ENCODE measurements at regions not wholly inside any gene's neighbourhood (a gene's known extent, or its start where the extent isn't known, plus 50 kb on each side); places are given as distances from the start of the nearest gene placed in this dataset.
"Not testable (repeated sequence)": the region's sequence is repeated elsewhere in the genome, so short reads cannot be mapped to it uniquely, and the experiment has no call there.

DNA sequence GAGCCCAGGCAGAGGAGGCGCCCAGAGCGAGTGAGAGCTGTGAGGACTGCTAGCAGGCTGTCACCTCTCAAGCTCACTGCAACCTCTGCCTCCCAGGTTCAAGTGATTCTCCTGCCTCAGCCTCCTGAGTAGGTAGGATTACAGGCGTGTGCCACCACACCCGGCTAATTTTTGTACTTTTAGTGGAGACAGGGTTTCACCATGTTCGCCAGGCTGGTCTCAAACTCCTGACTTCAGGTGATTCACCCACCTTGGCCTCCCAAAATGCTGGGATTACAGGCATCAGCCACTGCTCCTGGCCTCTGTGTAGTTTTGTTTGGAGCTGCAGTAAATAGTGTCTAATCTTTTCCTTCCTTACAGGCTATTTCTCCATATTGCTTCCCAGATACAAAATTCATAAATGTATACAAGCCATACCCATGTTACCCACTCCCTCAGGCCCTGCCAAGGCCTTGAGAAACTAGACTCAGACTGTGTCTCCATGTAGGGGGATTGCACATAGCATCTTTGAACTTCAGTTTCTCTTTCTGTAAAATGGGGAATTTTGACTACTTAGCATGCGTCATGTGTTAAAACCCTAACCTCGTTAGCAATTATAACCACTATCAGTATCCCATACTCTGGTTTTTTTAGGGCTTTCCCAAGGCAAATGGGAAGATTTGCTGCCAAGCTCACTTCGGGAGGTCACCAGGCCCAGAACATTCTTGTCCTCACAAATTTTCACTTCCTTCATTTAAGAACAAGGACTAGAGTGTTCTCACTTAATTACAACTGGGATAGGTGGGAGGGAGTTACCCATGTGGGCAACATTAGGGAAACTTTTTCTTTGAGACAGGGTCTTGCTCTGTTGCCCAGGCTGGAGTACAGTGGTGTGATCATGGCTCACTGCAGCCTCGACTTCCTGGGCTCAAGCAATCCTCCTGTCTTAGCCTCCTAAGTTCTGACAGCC, 67.3 kb upstream of the DDR1 start:
- intact Hi-C loops (cut with micrococcal nuclease), result loop anchor here (1.0 to 10.0 kb wide), 4 partner anchors 29 to 758 kb away; partner anchors contain the start of genes FLOT1, LTA and TNF
- peak; percentile 74 for DNase-seq
- Mint-ChIP-seq H3K9me3 (peaks cover 9% of the 10 kb centered on the region), H3K4me1 (peaks cover 73% of the 10 kb centered on the region), H3K36me3 (ENCODE audit: low read depth) (peaks cover 61% of the 10 kb centered on the region), H3K27me3 (no peaks in the 10 kb centered on the region), H3K4me3 (peak overlapping the region; percentile 70), H3K27ac (peak overlapping the region; percentile 97)

DNA sequence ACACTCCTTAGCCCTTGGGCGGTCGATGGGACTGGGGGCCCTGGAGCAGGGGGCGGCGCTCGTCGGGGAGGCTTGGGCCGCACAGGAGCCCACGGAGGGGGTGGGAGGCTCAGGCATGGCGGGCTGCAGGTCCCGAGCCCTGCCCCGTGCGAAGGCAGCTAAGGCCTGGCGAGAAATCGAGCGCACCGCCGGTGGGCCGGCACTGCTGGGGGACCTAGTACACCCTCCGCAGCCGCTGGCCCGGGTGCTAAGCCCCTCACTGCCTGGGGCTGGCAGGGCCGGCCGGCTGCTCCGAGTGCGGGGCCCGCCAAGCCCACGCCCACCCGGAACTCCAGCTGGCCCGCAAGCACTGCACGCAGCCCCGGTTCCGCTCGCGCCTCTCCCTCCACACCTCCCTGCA, 68.0 kb upstream of the DDR1 start:
- DNase-seq, H3K4me3 Mint-ChIP-seq, H3K27me3 Mint-ChIP-seq, H3K9me3 Mint-ChIP-seq: not testable (repeated sequence)
- Mint-ChIP-seq H3K27ac (peak overlapping the region; percentile 98), H3K4me1 (peaks cover 74% of the 10 kb centered on the region), H3K36me3 (ENCODE audit: low read depth) (peaks cover 60% of the 10 kb centered on the region)
- intact Hi-C loops (cut with micrococcal nuclease), result loop anchor here (10.0 kb wide), 2 partner anchors 321 to 759 kb away; partner anchors contain the start of genes LTA and TNF

DNA sequence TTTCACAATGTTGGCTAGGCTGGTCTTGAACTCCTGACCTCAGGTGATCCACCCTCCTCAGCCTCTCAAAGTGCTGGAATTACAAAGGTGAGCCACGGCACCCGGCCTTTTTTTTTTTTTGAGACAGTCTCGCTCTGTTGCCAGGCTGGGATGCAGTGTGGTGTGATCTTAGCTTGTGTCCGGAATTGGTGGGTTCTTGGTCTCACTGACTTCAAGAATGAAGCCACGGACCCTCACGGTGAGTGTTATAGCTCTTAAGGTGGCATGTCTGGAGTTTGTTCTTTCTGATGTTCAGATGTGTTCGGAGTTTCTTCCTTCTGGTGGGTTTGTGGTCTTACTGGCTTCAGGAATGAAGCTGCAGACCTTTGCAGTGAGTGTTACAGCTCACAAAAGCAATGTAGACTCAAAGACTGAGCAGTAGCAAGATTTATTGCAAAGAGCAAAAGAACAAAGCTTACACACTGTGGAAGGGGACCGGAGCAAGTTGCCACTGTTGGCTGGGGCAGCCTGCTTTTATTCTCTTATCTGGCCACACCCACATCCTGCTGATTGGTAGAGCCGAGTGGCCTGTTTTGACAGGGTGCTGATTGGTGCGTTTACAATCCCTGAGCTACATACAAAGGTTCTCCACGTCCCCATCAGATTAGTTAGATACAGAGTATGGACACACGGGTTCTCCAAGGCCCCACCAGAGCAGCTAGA, 69.1 kb upstream of the DDR1 start:
- H3K27me3 Mint-ChIP-seq, result not testable (repeated sequence)
- peak; percentile 69 for DNase-seq
- Mint-ChIP-seq H3K36me3 (ENCODE audit: low read depth) (peaks cover 64% of the 10 kb centered on the region), H3K4me3 (peak overlapping the region; percentile 67), H3K4me1 (peaks cover 77% of the 10 kb centered on the region), H3K9me3 (peaks cover 13% of the 10 kb centered on the region), H3K27ac (peak overlapping the region; percentile 98)
- intact Hi-C loops (cut with micrococcal nuclease), result loop anchor here (10.0 kb wide), 2 partner anchors 320 to 760 kb away; partner anchors contain the start of genes LTA and TNF

DNA sequence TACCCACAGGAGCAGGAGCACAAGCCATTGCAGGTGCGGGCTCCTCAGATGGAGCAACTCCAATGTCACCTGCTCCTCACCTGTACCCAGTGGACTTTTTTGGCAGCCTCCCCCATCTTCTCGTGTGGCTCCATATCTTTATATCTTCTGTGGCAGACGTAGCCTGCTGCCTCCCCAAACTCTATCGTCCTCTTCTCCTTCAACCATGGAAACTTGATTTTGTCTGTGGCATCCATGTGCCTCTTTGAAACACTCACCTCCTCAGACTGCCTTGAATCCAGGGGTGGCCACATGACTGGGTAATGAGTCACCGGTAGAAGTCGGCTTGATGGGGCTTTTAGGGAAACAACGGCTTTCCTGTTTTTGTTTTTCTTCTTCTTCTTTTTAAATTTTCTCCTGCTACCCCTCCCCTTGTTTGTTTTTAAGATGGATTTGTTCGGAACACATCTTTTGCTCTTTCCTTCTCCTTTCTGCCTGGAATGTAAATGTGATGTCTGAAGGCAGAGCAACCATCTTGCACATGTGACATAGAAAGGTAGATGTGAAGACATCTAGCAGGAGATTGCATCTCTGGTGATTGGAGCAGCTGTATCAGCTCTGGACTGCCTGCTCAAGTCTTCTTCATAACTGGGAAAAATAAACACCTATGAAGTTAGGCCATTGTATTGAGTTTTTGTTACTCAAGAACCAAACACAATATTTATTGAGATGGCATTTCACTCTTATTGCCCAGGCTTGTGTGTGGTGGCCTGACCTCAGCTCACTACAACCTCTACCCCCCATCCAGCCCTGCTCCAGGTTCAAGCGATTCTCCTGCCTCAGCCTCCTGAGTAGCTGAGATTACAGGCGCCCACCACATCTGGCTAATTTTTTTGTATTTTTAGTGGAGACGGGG, 69.9 kb upstream of the DDR1 start:
- Mint-ChIP-seq H3K27ac (peak overlapping the region; percentile 98), H3K4me3 (peak overlapping the region; percentile 67), H3K27me3 (peaks cover 2% of the 10 kb centered on the region), H3K36me3 (ENCODE audit: low read depth) (peaks cover 59% of the 10 kb centered on the region), H3K4me1 (peaks cover 75% of the 10 kb centered on the region), H3K9me3 (peaks cover 13% of the 10 kb centered on the region)
- DNase-seq, result peak; percentile 85
- intact Hi-C loops (cut with micrococcal nuclease), result loop anchor here (1.0 to 10.0 kb wide), 5 partner anchors 77 to 760 kb away; partner anchors contain the start of genes LTA, MRPS18B, PPP1R10 and TNF

DNA sequence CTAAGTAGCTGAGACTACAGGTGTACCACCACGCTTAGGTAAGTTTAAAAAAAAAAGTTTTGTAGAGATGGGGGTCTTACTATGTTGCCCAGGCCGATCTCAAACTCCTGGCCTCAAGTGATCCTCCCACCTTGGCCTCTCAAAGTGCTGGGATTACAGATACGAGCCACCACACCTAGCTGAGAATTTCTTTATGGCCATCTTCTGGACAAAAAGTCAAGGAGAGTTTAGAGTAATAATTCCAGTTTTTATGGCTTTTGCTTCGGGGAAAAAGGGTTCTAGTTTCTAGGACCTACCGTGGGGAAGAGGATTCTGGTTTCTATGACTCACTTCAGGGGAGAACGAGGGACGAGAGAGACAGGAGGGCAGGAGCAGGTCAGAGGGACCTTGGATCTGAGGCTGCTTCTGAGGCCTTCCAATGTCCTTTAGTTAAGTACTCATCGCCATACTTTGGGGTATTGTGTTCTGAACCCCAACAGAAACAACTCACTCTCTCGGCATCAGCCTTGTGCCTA, 69.3 kb upstream of the IER3 start:
- H3K27me3 Mint-ChIP-seq, result peaks cover 2% of the 10 kb centered on the region
- peaks cover 74% of the 10 kb centered on the region for H3K4me1 Mint-ChIP-seq
- H3K9me3 Mint-ChIP-seq, result peaks cover 13% of the 10 kb centered on the region
- H3K4me3 Mint-ChIP-seq, result peak overlapping the region; percentile 67
- no peak for DNase-seq
- intact Hi-C loops (cut with micrococcal nuclease), result loop anchor here (1.0 to 10.0 kb wide), 5 partner anchors 76 to 761 kb away; partner anchors contain the start of genes LTA, MRPS18B, PPP1R10 and TNF
- peak overlapping the region; percentile 98 for H3K27ac Mint-ChIP-seq
- H3K36me3 Mint-ChIP-seq (ENCODE audit: low read depth), result peaks cover 57% of the 10 kb centered on the region

DNA sequence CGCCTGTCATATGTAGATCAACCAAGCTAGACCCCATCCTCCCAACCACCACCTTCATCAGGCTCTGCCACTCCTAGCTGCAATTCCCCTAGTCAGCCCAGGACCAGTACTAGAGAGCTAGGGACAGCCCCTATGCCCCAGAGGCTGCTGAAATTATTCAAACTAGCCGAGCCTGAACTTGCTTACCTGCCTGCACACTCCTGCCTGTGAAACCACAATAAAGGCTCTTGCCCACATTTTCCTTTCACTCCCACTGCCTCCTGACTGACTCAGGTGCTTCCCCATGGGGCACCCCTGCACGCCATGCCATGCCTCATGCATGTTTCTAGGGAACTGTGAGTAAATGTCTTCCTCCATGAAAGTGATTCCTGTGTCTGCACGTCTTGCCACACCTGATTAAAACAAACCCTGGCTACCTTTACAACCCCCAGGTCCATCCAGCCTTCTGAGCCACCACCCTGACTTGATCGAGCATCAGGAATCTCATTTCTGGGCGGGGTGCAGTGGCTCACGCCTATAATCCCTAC, 66.5 kb upstream of the IER3 start:
- Mint-ChIP-seq H3K9me3 (peaks cover 10% of the 10 kb centered on the region), H3K4me1 (peaks cover 66% of the 10 kb centered on the region), H3K4me3 (peak overlapping the region; percentile 70), H3K27ac (peak overlapping the region; percentile 97), H3K27me3 (peaks cover 2% of the 10 kb centered on the region), H3K36me3 (ENCODE audit: low read depth) (peaks cover 60% of the 10 kb centered on the region)
- intact Hi-C loops (cut with micrococcal nuclease), result loop anchor here (1.0 to 10.0 kb wide), 10 partner anchors 8 to 764 kb away; partner anchors contain the start of genes IER3, LTA, MRPS18B and PPP1R10
- DNase-seq, result peak; percentile 84

DNA sequence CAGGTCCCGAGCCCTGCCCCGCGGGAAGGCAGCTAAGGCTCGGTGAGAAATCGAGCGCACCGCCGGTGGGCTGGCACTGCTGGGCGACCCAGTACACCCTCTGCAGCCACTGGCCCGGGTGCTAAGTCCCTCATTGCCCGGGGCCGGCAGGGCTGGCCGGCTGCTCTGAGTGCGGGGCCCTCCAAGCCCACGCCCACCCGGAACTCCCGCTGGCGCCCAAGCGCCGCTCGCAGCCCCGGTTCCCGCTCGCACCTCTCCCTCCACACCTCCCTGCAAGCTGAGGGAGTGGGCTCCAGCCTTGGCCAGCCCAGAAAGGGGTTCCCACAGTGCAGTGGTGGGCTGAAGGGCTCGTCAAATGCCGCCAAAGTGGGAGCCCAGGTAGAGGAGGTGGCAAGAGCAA, 63.2 kb upstream of the IER3 start:
- H3K27ac Mint-ChIP-seq; DNase-seq; intact Hi-C loops (cut with micrococcal nuclease); H3K4me3 Mint-ChIP-seq; H3K27me3 Mint-ChIP-seq: not testable (repeated sequence)
- H3K4me1 Mint-ChIP-seq, result peaks cover 58% of the 10 kb centered on the region
- H3K9me3 Mint-ChIP-seq, result peaks cover 17% of the 10 kb centered on the region
- peaks cover 52% of the 10 kb centered on the region for H3K36me3 Mint-ChIP-seq (ENCODE audit: low read depth)

DNA sequence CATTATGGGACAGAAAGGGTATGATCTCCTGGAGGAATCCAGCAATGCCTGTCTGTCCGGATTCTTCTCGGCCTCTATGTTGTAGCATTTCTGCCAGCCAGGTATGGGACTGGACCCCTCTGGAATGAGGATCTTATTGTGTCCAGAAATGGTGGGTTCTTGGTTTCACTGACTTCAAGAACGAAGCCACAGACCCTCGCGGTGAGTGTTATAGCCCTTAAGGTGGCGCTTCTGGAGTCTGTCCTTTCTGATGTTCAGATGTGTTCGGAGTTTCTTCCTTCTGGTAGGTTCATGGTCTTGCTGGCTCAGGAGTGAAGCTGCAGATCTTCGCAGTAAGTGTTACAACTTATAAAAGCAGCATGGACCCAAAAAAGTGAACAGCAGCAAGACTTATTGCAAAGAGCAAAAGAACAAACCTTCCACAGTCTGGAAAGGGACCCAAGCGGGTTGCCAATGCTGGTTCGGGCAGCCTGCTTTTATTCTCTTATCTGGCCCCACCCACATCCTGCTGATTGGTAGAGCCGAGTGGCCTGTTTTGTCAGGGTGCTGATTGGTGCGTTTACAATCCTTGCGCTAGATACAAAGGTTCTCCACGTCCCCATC, 62.3 kb upstream of the IER3 start:
- DNase-seq, result no peak
- H3K27me3 Mint-ChIP-seq, result peaks cover 2% of the 10 kb centered on the region
- peaks cover 45% of the 10 kb centered on the region for H3K36me3 Mint-ChIP-seq (ENCODE audit: low read depth)
- no peak overlapping the region for H3K27ac Mint-ChIP-seq
- intact Hi-C loops (cut with micrococcal nuclease), result no loop called here
- H3K9me3 Mint-ChIP-seq, result peaks cover 17% of the 10 kb centered on the region
- H3K4me3 Mint-ChIP-seq, result no peak overlapping the region
- H3K4me1 Mint-ChIP-seq, result peaks cover 51% of the 10 kb centered on the region

DNA sequence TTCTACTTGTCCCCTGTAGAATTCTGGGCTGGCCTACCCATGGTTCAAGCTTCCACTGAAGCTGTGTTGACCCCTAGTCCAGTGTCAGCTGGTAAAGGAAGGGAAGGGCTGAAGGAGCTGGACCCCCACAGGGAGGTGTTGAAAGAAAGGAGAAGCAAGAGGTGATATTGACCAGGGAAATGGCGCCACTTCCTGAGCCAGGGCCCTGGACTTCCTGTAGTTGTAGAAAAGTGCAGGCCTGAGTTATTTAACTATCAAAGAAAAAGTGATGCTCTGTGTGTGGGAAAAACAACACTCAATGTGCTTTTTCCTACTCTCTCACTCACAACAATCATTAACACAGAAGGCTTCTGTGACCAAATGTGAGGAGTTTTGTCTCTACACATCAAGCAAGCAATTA, 60.0 kb upstream of the IER3 start:
- H3K27me3 Mint-ChIP-seq, result no peaks in the 10 kb centered on the region

DNA sequence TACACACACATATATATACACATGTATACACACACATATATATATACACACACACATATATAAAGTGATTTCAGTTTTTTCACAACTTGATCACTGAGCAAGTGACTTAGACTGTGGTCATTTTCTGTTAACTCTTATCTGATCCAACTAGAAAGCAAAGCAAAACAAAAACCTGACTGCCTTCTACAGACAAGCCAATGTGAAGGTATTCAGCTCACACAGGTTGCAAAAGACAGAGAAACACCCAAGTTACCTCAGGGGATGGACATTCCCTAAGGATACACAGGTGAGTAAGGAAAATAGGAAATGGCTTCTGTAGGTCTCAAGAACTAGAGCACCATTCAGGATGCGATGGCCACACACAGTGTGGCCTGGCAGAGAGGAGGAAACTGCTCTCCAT, 58.4 kb upstream of the IER3 start:
- no peak for DNase-seq
- Mint-ChIP-seq H3K4me1 (peaks cover 22% of the 10 kb centered on the region), H3K27me3 (no peaks in the 10 kb centered on the region), H3K36me3 (ENCODE audit: low read depth) (peaks cover 31% of the 10 kb centered on the region), H3K4me3 (no peak overlapping the region), H3K9me3 (peaks cover 16% of the 10 kb centered on the region), H3K27ac (no peak overlapping the region)
- intact Hi-C loops (cut with micrococcal nuclease), result no loop called here

More for the DNA sequence above, 60.0 kb upstream of the IER3 start:
- Mint-ChIP-seq H3K9me3 (peaks cover 14% of the 10 kb centered on the region), H3K36me3 (ENCODE audit: low read depth) (peaks cover 36% of the 10 kb centered on the region), H3K4me1 (peaks cover 31% of the 10 kb centered on the region), H3K4me3 (no peak overlapping the region), H3K27ac (peak overlapping the region; percentile 58)
- no peak for DNase-seq
- intact Hi-C loops (cut with micrococcal nuclease), result no loop called here

DNA sequence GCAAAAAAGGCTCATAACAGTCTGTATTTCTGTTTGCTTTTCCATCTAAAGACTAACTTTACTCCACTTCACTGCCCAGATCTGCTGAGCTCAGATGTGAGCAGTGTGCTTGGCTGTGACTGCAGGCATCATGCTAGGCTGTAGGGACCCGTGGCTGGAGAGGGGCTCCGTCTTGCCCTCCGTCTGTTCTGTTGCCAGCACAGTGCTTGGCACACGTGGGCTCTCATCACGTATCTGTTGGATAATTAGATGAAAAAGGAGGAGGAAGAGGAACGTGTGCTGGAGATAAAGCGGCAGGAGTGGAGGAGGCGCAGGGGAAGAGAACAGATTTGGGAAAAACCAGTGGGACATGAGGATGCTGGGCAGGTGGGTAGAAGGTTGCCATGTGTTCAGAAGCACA, 57.6 kb upstream of the IER3 start:
- Mint-ChIP-seq H3K27ac (no peak overlapping the region), H3K9me3 (peaks cover 17% of the 10 kb centered on the region), H3K36me3 (ENCODE audit: low read depth) (peaks cover 30% of the 10 kb centered on the region), H3K4me1 (peaks cover 21% of the 10 kb centered on the region), H3K27me3 (no peaks in the 10 kb centered on the region), H3K4me3 (no peak overlapping the region)
- intact Hi-C loops (cut with micrococcal nuclease), result no loop called here
- no peak for DNase-seq

DNA sequence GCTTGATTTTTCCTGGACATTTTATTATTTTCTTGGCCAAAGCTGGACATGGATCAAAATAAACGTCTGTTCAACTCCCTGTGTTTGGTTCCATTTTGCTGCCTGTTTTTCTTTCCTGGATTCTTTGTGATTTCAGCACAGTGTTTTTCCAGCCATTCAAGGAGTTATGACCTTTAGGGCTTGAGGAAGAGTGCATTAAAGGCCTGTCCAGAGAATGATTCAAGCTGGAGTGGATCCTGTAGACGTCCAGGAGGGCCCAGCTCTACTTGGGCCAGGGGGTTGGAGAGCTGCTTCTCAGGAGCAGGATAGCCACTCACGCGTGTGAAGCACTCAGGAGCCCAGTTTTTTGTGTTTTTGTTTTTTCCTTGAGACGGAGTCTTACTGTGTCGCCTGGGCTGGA, 56.5 kb upstream of the IER3 start:
- no peaks in the 10 kb centered on the region for H3K27me3 Mint-ChIP-seq
- intact Hi-C loops (cut with micrococcal nuclease), result no loop called here
- H3K4me1 Mint-ChIP-seq, result peaks cover 20% of the 10 kb centered on the region
- H3K36me3 Mint-ChIP-seq (ENCODE audit: low read depth), result peaks cover 29% of the 10 kb centered on the region
- peaks cover 15% of the 10 kb centered on the region for H3K9me3 Mint-ChIP-seq
- DNase-seq, result no peak
- H3K4me3 Mint-ChIP-seq, result no peak overlapping the region
- H3K27ac Mint-ChIP-seq, result no peak overlapping the region
